Right lobe of liver (tissue), 6 donors: ENCODE measurements at regions not wholly inside any gene's neighbourhood (a gene's known extent, or its start where the extent isn't known, plus 50 kb on each side); places are given as distances from the start of the nearest gene placed in this dataset.
"Not testable (repeated sequence)": the region's sequence is repeated elsewhere in the genome, so short reads cannot be mapped to it uniquely, and the experiment has no call there.

Source experiments
- ATAC-seq, 4 donors: fragments of 200-7000 bp; cut with Tn5 transposase; one replicate each; pipeline ENCODE4 v1.9.1; 2020; ENCODE audit warnings: mild to moderate bottlenecking in 4 of 4, moderate library complexity in 4 of 4
- DNase-seq, 3 donors: peaks; one replicate each; pipeline ENCODE4 v3.0.0-alpha.2; 2020
- H3K27ac ChIP-seq, 3 donors: fragments of 200-600 bp; one replicate each; pipeline ENCODE4 v1.8.0; 2022
- H3K27me3 ChIP-seq, 2 donors: fragments of 200-600 bp; one replicate each; pipeline ENCODE4 v1.8.0; 2022
- H3K36me3 ChIP-seq, 4 donors: fragments of 200-600 bp; sonication (generic) in 1 of 4; one replicate each; pipeline versions ENCODE4 v1.5.1 to v1.8.0; 2017 to 2022; ENCODE audit warnings: control low read depth in 1 of 4
- H3K4me1 ChIP-seq, 4 donors: fragments of 200-600 bp; sonication (generic) in 1 of 4; one replicate each; pipeline versions ENCODE4 v1.5.1 to v1.8.0; 2017 to 2022; ENCODE audit warnings: control low read depth in 1 of 4
- H3K4me3 ChIP-seq, 3 donors: fragments of 200-600 bp; one replicate each; pipeline ENCODE4 v1.8.0; 2022
- H3K9me3 ChIP-seq, 4 donors: fragments of 200-600 bp; sonication (generic) in 1 of 4; one replicate each; pipeline versions ENCODE4 v1.5.1 to v1.8.0; 2017 to 2022; ENCODE audit warnings: control low read depth in 1 of 4
- CTCF ChIP-seq, 4 donors: fragments of 200-600 bp in 3 of 4; fragments of 450-650 bp in 1 of 4; IDR thresholded peaks; one replicate each; pipeline versions ENCODE4 v1.5.1 to v1.8.0; 2016 to 2022; ENCODE audit warnings: antibody characterized with exemption in 4 of 4, mild to moderate bottlenecking in 2 of 4
- POLR2A ChIP-seq: fragments of 450-650 bp; IDR thresholded peaks from one replicate; pipeline ENCODE4 v1.6.1; 2017; ENCODE audit warnings: antibody characterized with exemption, mild to moderate bottlenecking
- WGBS: methylation state at CpG from one replicate; pipeline ENCODE4 v1.1.6; 2018; ENCODE audit warnings: low coverage, low lambda C conversion rate; ENCODE audit not compliant: insufficient coverage; ENCODE audit errors: missing lambda C conversion rate; 5-methylcytosine and 5-hydroxymethylcytosine counted together
- intact Hi-C, 2 donors: fragments of 100-400 bp; cut with DNase I; formaldehyde crosslinking; loops; one replicate each; pipeline versions ENCODE4 v1.11.2 to v1.14.1; 2022
- donor health status: DM: no; HTN: yes; CAD: no.
- donor health status: DM: no; HTN: no; CAD: no.
- donor health status: DM: no; HTN: no; CAD: no.
- donor health status: DM: no; HTN: yes; CAD: no.
- donor health status: DM: no; HTN: yes; CAD: no.

DNA sequence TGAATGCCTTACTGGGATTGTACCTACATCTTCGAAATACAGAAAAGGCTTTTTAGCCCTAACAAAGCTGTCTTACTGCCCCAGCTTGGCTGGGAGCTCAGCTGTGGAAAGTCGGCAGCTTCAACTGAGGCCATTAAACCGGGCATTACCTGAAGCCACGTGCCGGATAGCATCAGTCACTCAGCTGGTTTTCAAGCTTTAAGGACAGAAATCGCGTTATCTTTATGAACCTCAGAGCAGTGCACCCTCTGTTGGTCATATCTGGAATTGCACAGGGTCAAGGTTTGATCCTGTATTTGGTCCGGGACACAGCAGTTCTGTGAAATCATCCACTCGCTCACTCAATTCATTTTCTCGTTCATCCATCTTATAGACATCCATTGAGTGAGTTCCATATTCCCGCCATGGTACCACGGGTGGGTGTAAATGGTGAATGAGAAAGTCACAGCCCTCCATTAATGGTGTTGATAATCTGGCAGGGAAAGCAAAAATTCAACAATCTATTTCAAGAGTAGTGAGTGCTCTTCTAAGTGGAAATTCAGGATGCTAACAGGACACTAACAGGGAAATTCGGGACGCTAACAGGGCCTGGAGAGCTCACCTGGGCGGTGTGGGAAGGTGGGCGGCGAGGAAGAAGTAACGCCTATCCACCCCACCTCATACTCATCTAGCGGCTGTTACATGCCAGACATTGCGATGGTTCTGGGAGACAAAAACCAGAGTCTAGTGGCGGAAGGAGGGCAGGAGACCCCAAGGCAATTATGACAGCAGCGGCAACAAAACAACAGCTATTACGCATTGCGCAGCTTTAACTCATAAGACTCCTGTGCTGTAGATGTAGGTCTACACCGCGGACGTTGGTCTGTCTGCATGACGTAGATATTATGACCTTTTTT lies 60.6 kb upstream of the TCL1A start:
- intact Hi-C loops, result loop anchor here in 1 of 2 donors (10.0 kb wide), 1 partner anchor 210 kb away; no protein-coding TSS in a partner anchor
- Histone ChIP-seq H3K27me3 (no peaks in the 10 kb centered on the region), H3K9me3 (no peaks in the 10 kb centered on the region), H3K27ac (no peak overlapping the region), H3K36me3 (no peaks in the 10 kb centered on the region), H3K4me3 (no peak overlapping the region), H3K4me1 (no peaks in the 10 kb centered on the region)
- 46% methylated on average over 25 of the region's 28 CpGs for WGBS
- ATAC-seq, result peak; percentile 72 to 80 (median 80)
- DNase-seq, result peak in 1 of 3 donors; percentile 48
- peak; percentile 75 to 90 (median 86) for TF ChIP-seq CTCF (IDR thresholded peaks at IDR 0.05)
- no peak for TF ChIP-seq POLR2A

- no peak for DNase-seq
- H3K4me1 ChIP-seq, result no peaks in the 10 kb centered on the region
- no peaks in the 10 kb centered on the region for H3K36me3 ChIP-seq
- no peak overlapping the region for H3K4me3 ChIP-seq
- ATAC-seq, result no peak
- H3K27ac ChIP-seq, result no peak overlapping the region
- no peaks in the 10 kb centered on the region for H3K9me3 ChIP-seq
- TF ChIP-seq CTCF (IDR thresholded peaks at IDR 0.05), result no peak
- no peak for TF ChIP-seq POLR2A
- no peaks in the 10 kb centered on the region for H3K27me3 ChIP-seq
- intact Hi-C loops, result loop anchor here in 1 of 2 donors (10.0 kb wide), 1 partner anchor 206 kb away; no protein-coding TSS in a partner anchor
- 33% methylated on average over 2 of the region's 3 CpGs for WGBS
Observed at GRCh38 chr14:95770777-95771176, 56.9 kb upstream of the TCL1A start.

GRCh38 chr14:95769976-95770375 lies 56.1 kb upstream of the TCL1A start:
- Histone ChIP-seq H3K4me1 (no peaks in the 10 kb centered on the region), H3K36me3 (no peaks in the 10 kb centered on the region), H3K9me3 (no peaks in the 10 kb centered on the region), H3K27me3 (no peaks in the 10 kb centered on the region), H3K4me3 (no peak overlapping the region), H3K27ac (no peak overlapping the region)
- intact Hi-C loops, result loop anchor here in 1 of 2 donors (10.0 kb wide), 1 partner anchor 205 kb away; no protein-coding TSS in a partner anchor
- WGBS, result 42% methylated on average over 3 of the region's 4 CpGs
- TF ChIP-seq CTCF (IDR thresholded peaks at IDR 0.05), result no peak
- no peak for TF ChIP-seq POLR2A
- DNase-seq, result no peak
- no peak for ATAC-seq

GRCh38 chr14:95769431-95769830 lies 55.5 kb upstream of the TCL1A start:
- WGBS, result 55% methylated on average over 4 of the region's 5 CpGs
- not testable (repeated sequence) for DNase-seq

DNA sequence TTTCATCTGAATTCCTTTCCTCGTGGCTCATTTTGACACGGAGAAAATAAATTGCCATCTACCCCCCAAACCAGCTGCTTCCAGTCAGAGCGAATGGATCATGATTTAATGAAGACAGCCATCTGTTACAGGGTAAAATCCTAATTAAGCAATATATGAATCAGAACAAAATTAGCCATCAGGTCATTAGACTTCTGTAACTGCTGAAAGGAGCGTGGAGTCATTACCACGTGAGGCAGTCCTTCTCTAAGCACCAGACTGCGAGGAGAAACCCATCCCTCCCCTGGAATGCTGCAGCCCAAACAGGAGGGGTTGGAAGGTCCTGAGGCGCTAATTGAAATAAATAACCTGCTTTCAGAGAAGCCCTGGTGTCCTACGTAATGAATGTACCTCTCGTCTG lies 51.1 kb upstream of the TCL1A start:
- Histone ChIP-seq H3K27ac (no peak overlapping the region), H3K4me1 (no peaks in the 10 kb centered on the region), H3K36me3 (no peaks in the 10 kb centered on the region), H3K9me3 (no peaks in the 10 kb centered on the region), H3K4me3 (no peak overlapping the region), H3K27me3 (no peaks in the 10 kb centered on the region)
- ATAC-seq (no peak), DNase-seq (no peak)
- 46% methylated on average over 7 of the region's 9 CpGs for WGBS
- intact Hi-C loops, result no loop called here
- no peak for TF ChIP-seq CTCF (IDR thresholded peaks at IDR 0.05)
- no peak for TF ChIP-seq POLR2A

More at GRCh38 chr14:95769431-95769830, 55.5 kb upstream of the TCL1A start:
- H3K4me1 ChIP-seq, ATAC-seq, H3K27me3 ChIP-seq, H3K27ac ChIP-seq, H3K4me3 ChIP-seq, intact Hi-C loops, H3K36me3 ChIP-seq, H3K9me3 ChIP-seq: not testable (repeated sequence)
